ENCODE measurements at regions not wholly inside any gene's neighbourhood (a gene's known extent, or its start where the extent isn't known, plus 50 kb on each side); places are given as distances from the start of the nearest gene placed in this dataset.

GRCh38 chr5:53820119-53820801 lies 259.8 kb downstream of the NDUFS4 start:
- TF ChIP-seq ZNF23 (tag by site-specific recombination; IDR thresholded peaks at IDR 0.05; ENCODE audit: borderline replicate concordance) (no peak), ZSCAN23 (tag by site-specific recombination; IDR thresholded peaks at IDR 0.05) (no peak), ZNF549 (tag by site-specific recombination; IDR thresholded peaks at IDR 0.05) (no peak), CTCF (tag by site-specific recombination; IDR thresholded peaks at IDR 0.05) (no peak), ZBTB11 (tag by site-specific recombination; conservative IDR thresholded peaks at IDR 0.05; ENCODE audit: low read depth) (no peak), ZNF2 (tag by site-specific recombination; IDR thresholded peaks at IDR 0.05) (no peak), SCRT2 (tag by site-specific recombination; IDR thresholded peaks at IDR 0.05) (no peak), YY2 (tag by site-specific recombination; IDR thresholded peaks at IDR 0.05) (no peak), ZNF555 (tag by site-specific recombination; conservative IDR thresholded peaks at IDR 0.05) (no peak), ZFP37 (tag by site-specific recombination; IDR thresholded peaks at IDR 0.05) (no peak), ZNF670 (tag by site-specific recombination; IDR thresholded peaks at IDR 0.05; ENCODE audit: low read depth) (no peak), ZNF274 (IDR thresholded peaks at IDR 0.05; ENCODE audit: low read length) (no peak), ZNF274 (tag by site-specific recombination; IDR thresholded peaks at IDR 0.05; ENCODE audit: borderline replicate concordance) (no peak)
- TF ChIP-seq, protein P1, sequence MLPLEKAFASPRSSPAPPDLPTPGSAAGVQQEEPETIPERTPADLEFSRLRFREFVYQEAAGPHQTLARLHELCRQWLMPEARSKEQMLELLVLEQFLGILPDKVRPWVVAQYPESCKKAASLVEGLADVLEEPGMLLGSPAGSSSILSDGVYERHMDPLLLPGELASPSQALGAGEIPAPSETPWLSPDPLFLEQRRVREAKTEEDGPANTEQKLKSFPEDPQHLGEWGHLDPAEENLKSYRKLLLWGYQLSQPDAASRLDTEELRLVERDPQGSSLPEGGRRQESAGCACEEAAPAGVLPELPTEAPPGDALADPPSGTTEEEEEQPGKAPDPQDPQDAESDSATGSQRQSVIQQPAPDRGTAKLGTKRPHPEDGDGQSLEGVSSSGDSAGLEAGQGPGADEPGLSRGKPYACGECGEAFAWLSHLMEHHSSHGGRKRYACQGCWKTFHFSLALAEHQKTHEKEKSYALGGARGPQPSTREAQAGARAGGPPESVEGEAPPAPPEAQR (tag by site-specific recombination; IDR thresholded peaks at IDR 0.05): no peak

Measured in HEK293 (cell line).